Stomach (tissue), 4 donors: ENCODE measurements at regions not wholly inside any gene's neighbourhood (a gene's known extent, or its start where the extent isn't known, plus 50 kb on each side); places are given as distances from the start of the nearest gene placed in this dataset.

Experiments
- CTCF ChIP-seq, 7 experiments: fragments of 450-650 bp in 4 of 7; fragments of 200-600 bp in 3 of 7; sonication (generic) in 3 of 7; IDR thresholded peaks; one replicate each; pipeline ENCODE4 v1.5.1; 2016 to 2019; ENCODE audit warnings: antibody characterized with exemption in 7 of 7, control low read depth in 2 of 7, mild to moderate bottlenecking in 1 of 7
- POLR2A ChIP-seq, 4 donors: fragments of 450-650 bp; IDR thresholded peaks; one replicate each; pipeline ENCODE4 v1.6.1; 2016; ENCODE audit warnings: antibody characterized with exemption in 4 of 4, control low read depth in 2 of 4, mild to moderate bottlenecking in 1 of 4, moderate library complexity in 1 of 4
- POLR2AphosphoS5 ChIP-seq, 3 donors: sonication (generic); formaldehyde crosslinking; IDR thresholded peaks; one replicate each; pipeline ENCODE4 v1.6.1; 2016; ENCODE audit warnings: antibody characterized with exemption in 3 of 3

- TF ChIP-seq CTCF (IDR thresholded peaks at IDR 0.05), result no peak
- TF ChIP-seq POLR2A (IDR thresholded peaks at IDR 0.05), result no peak
- TF ChIP-seq POLR2AphosphoS5 (IDR thresholded peaks at IDR 0.05), result no peak
Measured at GRCh38 chr10:52571018-52571417, 201.6 kb downstream of the MBL2 start.
